ENCODE measurements at regions not wholly inside any gene's neighbourhood (a gene's known extent, or its start where the extent isn't known, plus 50 kb on each side); places are given as distances from the start of the nearest gene placed in this dataset.

GRCh38 chr18:78607221-78607620 lies 372.4 kb upstream of the SALL3 start:
- no peak for TF ChIP-seq CTCF (conservative IDR thresholded peaks at IDR 0.05; ENCODE audit: low read depth, low read length)
- DNase-seq (ENCODE audit: low read depth): no peak
- no peak overlapping the region for H3K4me3 ChIP-seq (ENCODE audit: low read depth, low read length)

- DNase-seq (ENCODE audit: low read depth): no peak
- no peak for TF ChIP-seq CTCF (conservative IDR thresholded peaks at IDR 0.05; ENCODE audit: low read depth, low read length)
Measured at GRCh38 chr18:78607784-78608183, 371.8 kb upstream of the SALL3 start.

GRCh38 chr18:78610179-78610578 lies 369.4 kb upstream of the SALL3 start:
- TF ChIP-seq CTCF (conservative IDR thresholded peaks at IDR 0.05; ENCODE audit: low read depth, low read length): no peak
- no peak overlapping the region for H3K4me3 ChIP-seq (ENCODE audit: low read depth, low read length)
- DNase-seq (ENCODE audit: low read depth): no peak

More at GRCh38 chr18:78607784-78608183, 371.8 kb upstream of the SALL3 start:
- H3K4me3 ChIP-seq (ENCODE audit: low read depth, low read length): no peak overlapping the region

- no peak for DNase-seq (ENCODE audit: low read depth)
- no peak overlapping the region for H3K4me3 ChIP-seq (ENCODE audit: low read depth, low read length)
- no peak for TF ChIP-seq CTCF (conservative IDR thresholded peaks at IDR 0.05; ENCODE audit: low read depth, low read length)
Measured at GRCh38 chr18:78611201-78611800, 368.3 kb upstream of the SALL3 start.

GRCh38 chr18:78611869-78612268 lies 367.7 kb upstream of the SALL3 start:
- no peak overlapping the region for H3K4me3 ChIP-seq (ENCODE audit: low read depth, low read length)
- DNase-seq (ENCODE audit: low read depth): no peak
- no peak for TF ChIP-seq CTCF (conservative IDR thresholded peaks at IDR 0.05; ENCODE audit: low read depth, low read length)

- no peak for TF ChIP-seq CTCF (conservative IDR thresholded peaks at IDR 0.05; ENCODE audit: low read depth, low read length)
- no peak overlapping the region for H3K4me3 ChIP-seq (ENCODE audit: low read depth, low read length)
- DNase-seq (ENCODE audit: low read depth): no peak
Measured at GRCh38 chr18:78612318-78612717, 367.3 kb upstream of the SALL3 start.

- H3K4me3 ChIP-seq (ENCODE audit: low read depth, low read length): no peak overlapping the region
- no peak for DNase-seq (ENCODE audit: low read depth)
- no peak for TF ChIP-seq CTCF (conservative IDR thresholded peaks at IDR 0.05; ENCODE audit: low read depth, low read length)
Measured at GRCh38 chr18:78612801-78613200, 366.8 kb upstream of the SALL3 start.
